GM23338 (cell line): ENCODE measurements at regions not wholly inside any gene's neighbourhood (a gene's known extent, or its start where the extent isn't known, plus 50 kb on each side); places are given as distances from the start of the nearest gene placed in this dataset.

Source experiments
- CREB1 ChIP-seq: fragments of 250-450 bp; sonication (Bioruptor Pico); IDR thresholded peaks from 2 replicates; pipeline ENCODE4 v1.5.0; 2020; ENCODE audit warnings: low read depth, mild to moderate bottlenecking, moderate library complexity
- CTCF ChIP-seq, 2 experiments: fragments of 200-600 bp in 1 of 2; sonication (generic) in 1 of 2; conservative IDR thresholded peaks; 2 replicates each; pipeline versions ENCODE4 v1.5.1 to v1.6.1; 2016 to 2017; ENCODE audit warnings: antibody characterized with exemption in 2 of 2, low read depth in 2 of 2, mild to moderate bottlenecking in 2 of 2, moderate library complexity in 1 of 2
- ETS1 ChIP-seq: IDR thresholded peaks from 2 replicates; pipeline ENCODE4 v1.6.1; 2016; ENCODE audit warnings: antibody characterized with exemption
- EZH2 ChIP-seq: fragments of 200-600 bp; sonication (generic); IDR thresholded peaks from one replicate; pipeline ENCODE4 v1.8.0; 2017; ENCODE audit warnings: antibody characterized with exemption, mild to moderate bottlenecking, low read depth; ENCODE audit not compliant: unreplicated experiment
- EZH2phosphoT487 ChIP-seq: fragments of 200-600 bp; sonication (generic); IDR thresholded peaks from one replicate; pipeline ENCODE4 v1.8.1; 2018; ENCODE audit warnings: antibody characterized with exemption; ENCODE audit not compliant: unreplicated experiment
- JUNB ChIP-seq: IDR thresholded peaks from one replicate; pipeline ENCODE4 v1.6.1; 2016; ENCODE audit warnings: antibody characterized with exemption; ENCODE audit not compliant: unreplicated experiment
- NANOG ChIP-seq: IDR thresholded peaks from 2 replicates; pipeline ENCODE4 v1.6.1; 2016; ENCODE audit warnings: antibody characterized with exemption, borderline replicate concordance
- POLR2AphosphoS5 ChIP-seq: IDR thresholded peaks from 2 replicates; pipeline ENCODE4 v1.6.1; 2016; ENCODE audit warnings: antibody characterized with exemption, low read depth
- REST ChIP-seq: IDR thresholded peaks from one replicate; pipeline ENCODE4 v1.6.1; 2018; ENCODE audit warnings: antibody characterized with exemption; ENCODE audit not compliant: unreplicated experiment
- STAT1 ChIP-seq: IDR thresholded peaks from one replicate; pipeline ENCODE4 v1.6.1; 2016; ENCODE audit warnings: antibody characterized with exemption; ENCODE audit not compliant: unreplicated experiment
- ZNF114 ChIP-seq: fragments of 250-450 bp; sonication (Bioruptor Pico); IDR thresholded peaks from 2 replicates; pipeline ENCODE4 v1.5.0; 2020; ENCODE audit warnings: mild to moderate bottlenecking, moderate library complexity
- ZNF331 ChIP-seq: fragments of 250-450 bp; sonication (Bioruptor Pico); IDR thresholded peaks from 2 replicates; pipeline ENCODE4 v1.5.0; 2020; ENCODE audit warnings: low read depth, mild to moderate bottlenecking, moderate library complexity
- ZNF462 ChIP-seq: fragments of 250-450 bp; sonication (Bioruptor Pico); IDR thresholded peaks from 2 replicates; pipeline ENCODE4 v1.5.0; 2020; ENCODE audit warnings: mild to moderate bottlenecking, moderate library complexity

- TF ChIP-seq CTCF (conservative IDR thresholded peaks at IDR 0.05; ENCODE audit: low read depth in 2 of 2) (no peak), JUNB (no peak), EZH2phosphoT487 (no peak), STAT1 (no peak), NANOG (no peak), EZH2 (no peak), REST (no peak), ETS1 (no peak), POLR2AphosphoS5 (no peak), ZNF331 (CRISPR knock-in tag) (no peak), CREB1 (CRISPR knock-in tag) (no peak), ZNF462 (no peak), ZNF114 (CRISPR knock-in tag) (no peak)
These were observed 261.3 kb upstream of the RASGEF1B start for GRCh38 chr4:81732980-81733379.
